ENCODE measurements at regions not wholly inside any gene's neighbourhood (a gene's known extent, or its start where the extent isn't known, plus 50 kb on each side); places are given as distances from the start of the nearest gene placed in this dataset.

DNA sequence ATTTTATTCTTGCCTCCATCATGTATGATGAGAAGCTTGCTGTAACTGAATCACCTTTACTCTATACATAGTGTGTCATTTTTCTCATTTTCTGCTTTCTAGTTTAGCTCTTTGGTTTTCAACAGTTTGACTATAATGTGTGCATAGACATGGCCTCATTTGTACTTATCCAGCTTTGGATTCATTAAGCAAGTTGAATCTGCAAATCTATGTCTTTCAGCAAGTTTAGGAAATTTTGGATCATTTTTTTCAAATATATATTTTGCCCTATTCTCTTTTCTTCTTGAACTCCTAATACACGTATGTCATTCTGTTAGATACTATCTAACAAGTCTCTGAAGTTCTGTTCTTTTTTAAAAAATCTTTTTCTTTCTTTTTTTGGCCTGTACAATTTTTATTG is 57.8 kb downstream of the PRLHR start:
- no peak for DNase-seq (ENCODE audit: low read depth in 2 of 2)

DNA sequence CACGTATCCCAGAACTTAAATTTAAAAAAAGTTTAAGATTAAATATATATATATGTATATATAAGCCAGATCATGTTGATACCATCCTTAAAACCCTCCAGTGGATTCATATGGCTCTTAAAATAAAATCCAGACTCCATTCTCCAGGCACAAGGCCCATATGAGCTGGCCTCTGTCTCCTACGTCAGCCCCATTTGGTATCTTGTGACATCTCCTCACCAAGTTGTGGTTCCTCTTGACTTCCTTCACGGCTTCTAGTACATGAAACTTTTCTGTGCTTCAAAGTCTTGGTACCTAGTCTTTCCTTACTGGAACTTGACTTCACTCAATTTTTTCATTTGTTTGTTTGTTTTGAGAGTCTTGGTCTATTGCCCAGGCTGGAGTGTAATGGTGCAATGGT is 61.3 kb downstream of the PRLHR start:
- DNase-seq (ENCODE audit: low read depth in 2 of 2) = no peak

- DNase-seq (ENCODE audit: low read depth in 2 of 2) = no peak
These were observed 64.2 kb downstream of the PRLHR start for GRCh38 chr10:118531105-118531852.

GRCh38 chr10:118528426-118528825 is 67.0 kb downstream of the PRLHR start:
- no peak for DNase-seq (ENCODE audit: low read depth in 2 of 2)

GRCh38 chr10:118523775-118524174 is 71.7 kb downstream of the PRLHR start:
- DNase-seq (ENCODE audit: low read depth in 2 of 2) = no peak

DNA sequence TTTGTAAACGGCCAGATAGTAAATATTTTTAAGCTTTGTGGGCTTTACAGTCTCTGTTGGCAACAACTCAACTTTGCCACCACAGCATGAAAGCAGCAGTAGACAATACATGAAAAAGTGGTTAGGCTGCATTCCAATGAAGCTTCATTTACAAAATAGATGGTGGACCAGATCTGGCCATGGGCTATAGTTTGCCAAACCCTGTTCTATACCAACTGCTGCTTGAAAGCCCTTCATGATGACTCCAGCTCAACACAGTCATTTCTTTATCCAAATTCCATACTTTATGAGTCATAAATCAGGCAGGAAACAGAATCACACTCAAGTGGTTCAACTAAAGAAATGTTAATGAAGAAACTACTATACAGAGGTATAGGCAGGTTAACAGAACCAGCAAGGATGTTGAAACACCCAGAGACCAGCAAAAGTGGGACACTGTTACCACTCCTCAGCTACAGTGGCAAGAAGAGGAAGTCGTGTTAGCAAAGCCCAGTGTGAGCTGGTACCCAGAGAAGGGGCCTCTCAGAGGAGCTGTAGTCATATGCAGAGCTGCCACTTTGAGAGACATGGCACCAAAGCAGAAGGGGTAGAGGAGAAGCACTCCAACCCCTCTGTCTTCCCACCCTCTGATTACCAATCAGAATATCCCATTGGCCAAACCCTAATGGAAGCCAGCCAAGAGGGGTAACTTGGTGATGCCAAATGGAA is 72.5 kb downstream of the PRLHR start:
- no peak for DNase-seq (ENCODE audit: low read depth in 2 of 2)

- DNase-seq (ENCODE audit: low read depth in 2 of 2) = no peak
These were observed 73.9 kb downstream of the PRLHR start for GRCh38 chr10:118521415-118522117.

- DNase-seq (ENCODE audit: low read depth in 2 of 2) = no peak
These were observed 75.2 kb downstream of the PRLHR start for GRCh38 chr10:118520116-118520742.

DNA sequence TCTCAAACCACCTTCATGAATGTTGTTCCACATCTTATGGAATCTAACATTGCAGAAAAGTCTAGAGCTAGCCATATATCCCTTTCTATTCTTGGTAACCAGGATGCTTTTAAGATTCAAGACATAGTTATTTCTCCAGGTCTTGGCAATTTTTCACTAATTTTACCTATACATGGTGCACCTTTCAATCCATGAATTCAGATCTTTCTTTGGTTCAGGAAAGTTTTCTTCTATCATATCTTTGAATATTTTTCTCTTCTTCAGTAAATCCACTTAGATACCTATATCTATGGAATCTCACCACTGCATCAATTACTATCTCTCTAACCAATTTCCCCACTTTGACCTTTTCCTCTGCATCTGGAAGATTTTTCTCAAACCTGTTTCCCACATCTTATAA is 77.4 kb downstream of the PRLHR start:
- DNase-seq (ENCODE audit: low read depth in 2 of 2) = no peak

- no peak for DNase-seq (ENCODE audit: low read depth in 2 of 2)
These were observed 78.7 kb downstream of the PRLHR start for GRCh38 chr10:118516716-118517115.

DNA sequence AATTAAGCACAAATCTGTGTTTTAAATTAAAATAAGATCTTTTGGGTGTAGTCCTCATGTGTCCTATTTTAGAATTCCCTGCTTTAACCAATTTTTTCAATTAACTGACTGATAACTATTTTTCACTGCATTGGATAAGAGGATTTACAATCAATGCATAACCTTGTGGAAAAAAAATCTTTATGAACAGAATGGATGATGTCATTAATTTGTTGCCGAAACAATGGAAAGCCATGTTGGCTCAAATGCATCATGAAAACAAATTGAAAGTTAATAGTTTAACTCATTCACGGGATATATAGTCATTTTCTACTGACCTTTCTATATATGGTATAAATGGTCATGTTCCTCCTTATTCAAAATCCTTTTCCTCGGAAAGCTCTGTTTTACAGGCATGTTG is 82.3 kb downstream of the PRLHR start:
- no peak for DNase-seq (ENCODE audit: low read depth in 2 of 2)

DNA sequence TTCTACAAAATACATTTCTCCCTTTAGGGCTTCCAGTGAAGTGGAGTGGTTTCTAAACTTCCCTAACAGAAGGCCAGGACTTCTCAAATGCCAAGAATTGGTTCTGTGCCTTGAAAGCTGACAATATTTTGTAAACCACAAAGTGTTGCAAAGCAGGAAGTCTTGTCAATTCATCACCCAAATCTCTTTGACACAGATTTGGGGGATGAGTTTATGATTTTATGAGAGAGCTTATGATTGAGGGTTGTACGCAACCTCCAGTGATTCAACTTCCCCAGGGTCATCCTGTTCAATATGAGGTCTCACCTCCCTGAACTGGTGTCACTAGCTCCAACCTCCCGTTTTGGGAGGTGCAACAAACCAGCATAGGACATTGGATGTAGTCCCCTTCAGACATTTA is 83.7 kb downstream of the PRLHR start:
- DNase-seq (ENCODE audit: low read depth in 2 of 2) = no peak

DNA sequence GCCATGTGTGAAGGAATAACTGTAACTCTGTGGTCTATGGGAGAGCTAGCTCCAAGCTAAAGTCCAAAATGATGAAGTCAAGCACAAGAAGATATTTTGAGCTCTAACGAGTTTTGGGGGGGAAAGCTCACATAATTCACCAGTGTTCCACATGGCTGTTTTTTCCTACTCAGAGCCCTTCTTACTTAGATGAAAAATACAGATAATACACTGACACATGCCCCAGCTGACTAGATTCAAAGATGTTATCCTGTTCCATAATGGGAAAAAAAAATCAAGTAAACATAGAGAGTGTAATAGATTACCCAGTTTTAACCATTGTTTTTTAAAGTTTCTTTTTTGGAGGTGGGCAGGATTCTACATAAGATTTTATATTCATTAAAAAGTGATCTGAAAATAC is 86.6 kb downstream of the PRLHR start:
- no peak for DNase-seq (ENCODE audit: low read depth in 2 of 2)

DNA sequence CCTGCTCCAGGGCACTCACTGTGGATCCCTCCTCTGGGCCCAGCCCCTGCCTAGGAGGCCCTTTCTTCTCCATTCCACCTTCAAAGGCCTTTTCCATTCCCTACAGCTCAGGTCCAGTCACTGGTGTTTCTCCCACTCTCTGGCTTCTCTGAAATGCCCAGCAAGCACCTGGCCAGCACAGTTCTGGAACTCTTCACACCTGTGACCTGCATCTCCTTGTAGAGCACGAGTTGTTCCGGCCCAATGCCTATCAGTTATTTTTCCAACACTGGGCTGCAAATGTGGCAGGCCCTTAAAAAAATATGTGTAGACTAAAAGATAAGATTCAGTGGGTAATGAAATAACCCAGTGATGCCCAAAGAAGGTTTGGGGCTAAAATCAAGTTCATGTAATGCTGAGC is 87.1 kb downstream of the PRLHR start:
- no peak for DNase-seq (ENCODE audit: low read depth in 2 of 2)

GRCh38 chr10:118506671-118507590 is 88.5 kb downstream of the PRLHR start:
- DNase-seq (ENCODE audit: low read depth in 2 of 2) = no peak

GRCh38 chr10:118505363-118505762 is 90.1 kb downstream of the PRLHR start:
- DNase-seq (ENCODE audit: low read depth in 2 of 2) = no peak

- no peak for DNase-seq (ENCODE audit: low read depth in 2 of 2)
These were observed 90.8 kb downstream of the PRLHR start for GRCh38 chr10:118504467-118505205.

- DNase-seq (ENCODE audit: low read depth in 2 of 2) = no peak
These were observed 91.4 kb downstream of the PRLHR start for GRCh38 chr10:118504044-118504443.

DNA sequence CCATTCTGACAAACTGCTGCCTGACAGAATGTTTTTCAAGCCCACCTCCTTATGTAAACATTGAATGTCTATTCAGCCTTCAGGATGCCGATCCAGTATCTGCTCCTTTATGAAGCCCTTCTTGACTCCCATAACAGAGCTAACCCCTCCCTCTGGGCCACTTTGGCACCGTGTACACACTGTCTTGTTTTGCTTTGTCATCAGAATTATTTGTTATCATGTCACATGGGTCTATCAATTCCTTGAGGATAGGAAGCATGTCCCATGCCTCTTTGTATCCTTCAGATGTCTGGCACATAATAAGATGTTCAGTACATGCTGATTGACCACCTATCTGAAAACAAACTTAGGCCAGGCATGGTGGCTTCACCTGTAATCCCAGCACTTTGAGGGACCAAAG is 92.3 kb downstream of the PRLHR start:
- no peak for DNase-seq (ENCODE audit: low read depth in 2 of 2)

GRCh38 chr10:118501637-118502440 is 93.6 kb downstream of the PRLHR start:
- DNase-seq (ENCODE audit: low read depth in 2 of 2) = no peak
